ENCODE measurements at regions not wholly inside any gene's neighbourhood (a gene's known extent, or its start where the extent isn't known, plus 50 kb on each side); places are given as distances from the start of the nearest gene placed in this dataset.

DNA sequence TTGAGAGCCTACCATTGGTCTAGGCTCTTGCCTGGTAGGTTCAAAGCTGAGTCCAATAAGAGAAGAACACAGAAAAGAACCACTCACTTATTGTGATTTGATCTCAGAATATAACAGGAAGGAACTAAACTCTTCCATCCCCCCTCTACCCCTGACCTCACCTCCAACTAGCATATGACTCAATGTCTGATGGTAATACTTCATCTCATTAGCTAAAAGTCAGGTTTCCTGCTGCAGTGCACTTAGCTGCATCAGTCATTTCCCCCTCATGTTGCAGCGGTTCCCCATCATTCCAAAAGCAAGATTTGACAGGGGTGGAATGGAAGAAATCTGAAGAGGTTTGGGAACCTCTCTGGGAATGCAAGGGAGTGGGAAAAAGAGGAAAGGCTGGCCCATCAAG, 289.5 kb downstream of the SMARCA1 start:
- no peaks in the 10 kb centered on the region for H3K4me1 ChIP-seq (ENCODE audit: insufficient read depth, low read length)
- H3K23ac ChIP-seq (ENCODE audit: insufficient read length, low read depth, low read length), result no peak overlapping the region
- H2BK5ac ChIP-seq (ENCODE audit: insufficient read length, low read length), result no peak overlapping the region
- H3K9me3 ChIP-seq (ENCODE audit: control insufficient read depth, low read depth, low read length), result no peaks in the 10 kb centered on the region
- no CpG with 5 or more reads among the region's 1 CpG for WGBS (ENCODE audit: extremely low coverage, insufficient read length, low lambda C conversion rate)
- no peaks in the 10 kb centered on the region for H3K79me2 ChIP-seq (ENCODE audit: insufficient read depth, low read length)
- H3K23me2 ChIP-seq (ENCODE audit: insufficient read length, low read depth, low read length, poor library complexity, severe bottlenecking), result no peaks in the 10 kb centered on the region
- Mint-ChIP-seq H3K27ac (no peak overlapping the region), H3K36me3 (ENCODE audit: insufficient read depth in 1 of 3, low read depth in 3 of 3) (no peaks in the 10 kb centered on the region; a peak in 1 of 7 replicates), H3K27me3 (ENCODE audit: low read depth) (no peaks in the 10 kb centered on the region), H3K9me3 (no peaks in the 10 kb centered on the region), H3K4me1 (0 out of 4 replicates have a peak, but pooled peaks cover 5% of the 10 kb centered on the region in 2 experiments), H3K4me3 (no peak overlapping the region)
- no peak overlapping the region for H3T11ph ChIP-seq (ENCODE audit: low read length)
- no peak overlapping the region for H4K91ac ChIP-seq (ENCODE audit: insufficient read length, low read depth, low read length)
- no peak overlapping the region for H3K9ac ChIP-seq (ENCODE audit: extremely low read depth, insufficient read length, low read length)
- no peak overlapping the region for H2BK20ac ChIP-seq (ENCODE audit: low read depth, low read length, poor library complexity, severe bottlenecking)
- no peak overlapping the region for H2BK120ac ChIP-seq (ENCODE audit: low read depth, low read length, poor library complexity, severe bottlenecking)
- no peaks in the 10 kb centered on the region for H3K27me3 ChIP-seq (ENCODE audit: insufficient read depth, low read length)
- H3K4me2 ChIP-seq (ENCODE audit: insufficient read depth, insufficient read length, low read length), result no peak overlapping the region
- no peaks in the 10 kb centered on the region for H4K20me1 ChIP-seq (ENCODE audit: control insufficient read depth, insufficient read depth, insufficient read length)
- H2AK5ac ChIP-seq (ENCODE audit: insufficient read length, low read length), result no peak overlapping the region
- H3K4ac ChIP-seq (ENCODE audit: low read depth, low read length), result no peak overlapping the region
- no peaks in the 10 kb centered on the region for H3K79me1 ChIP-seq (ENCODE audit: insufficient read depth, low read depth, low read length, poor library complexity, severe bottlenecking)
- H2BK15ac ChIP-seq (ENCODE audit: low read depth, low read length), result no peak overlapping the region
- H3K27ac ChIP-seq (ENCODE audit: insufficient read length, low read depth, low read length), result no peak overlapping the region
- TF ChIP-seq, protein P1, sequence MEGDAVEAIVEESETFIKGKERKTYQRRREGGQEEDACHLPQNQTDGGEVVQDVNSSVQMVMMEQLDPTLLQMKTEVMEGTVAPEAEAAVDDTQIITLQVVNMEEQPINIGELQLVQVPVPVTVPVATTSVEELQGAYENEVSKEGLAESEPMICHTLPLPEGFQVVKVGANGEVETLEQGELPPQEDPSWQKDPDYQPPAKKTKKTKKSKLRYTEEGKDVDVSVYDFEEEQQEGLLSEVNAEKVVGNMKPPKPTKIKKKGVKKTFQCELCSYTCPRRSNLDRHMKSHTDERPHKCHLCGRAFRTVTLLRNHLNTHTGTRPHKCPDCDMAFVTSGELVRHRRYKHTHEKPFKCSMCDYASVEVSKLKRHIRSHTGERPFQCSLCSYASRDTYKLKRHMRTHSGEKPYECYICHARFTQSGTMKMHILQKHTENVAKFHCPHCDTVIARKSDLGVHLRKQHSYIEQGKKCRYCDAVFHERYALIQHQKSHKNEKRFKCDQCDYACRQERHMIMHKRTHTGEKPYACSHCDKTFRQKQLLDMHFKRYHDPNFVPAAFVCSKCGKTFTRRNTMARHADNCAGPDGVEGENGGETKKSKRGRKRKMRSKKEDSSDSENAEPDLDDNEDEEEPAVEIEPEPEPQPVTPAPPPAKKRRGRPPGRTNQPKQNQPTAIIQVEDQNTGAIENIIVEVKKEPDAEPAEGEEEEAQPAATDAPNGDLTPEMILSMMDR (conservative IDR thresholded peaks at IDR 0.05), result no peak
- no peak overlapping the region for H4K8ac ChIP-seq (replicated peaks; ENCODE audit: insufficient read length, low read depth, low read length)
- H3K18ac ChIP-seq (ENCODE audit: insufficient read length, low read depth, low read length), result no peak overlapping the region
- H4K5ac ChIP-seq (ENCODE audit: insufficient read length, low read depth, low read length), result no peak overlapping the region
- DNase-seq, result no peak
- no peak overlapping the region for H3K14ac ChIP-seq (ENCODE audit: insufficient read depth, low read length)
- no peak overlapping the region for H2AFZ ChIP-seq (ENCODE audit: low read length)
- no peak overlapping the region for H3K56ac ChIP-seq (ENCODE audit: insufficient read length, low read depth, low read length)
- no peak overlapping the region for H2BK12ac ChIP-seq (ENCODE audit: insufficient read length, low read depth, low read length)

Measured in H9 (cell line).